Mucosa of descending colon (tissue), 3 donors: ENCODE measurements at regions not wholly inside any gene's neighbourhood (a gene's known extent, or its start where the extent isn't known, plus 50 kb on each side); places are given as distances from the start of the nearest gene placed in this dataset.
A peak's percentile ranks its signal among the peaks of the same experiment; 100 is the strongest.

Source experiments
- ATAC-seq: fragments of 200-7000 bp; cut with Tn5 transposase; one replicate; pipeline ENCODE4 v1.9.1; 2020; ENCODE audit warnings: mild to moderate bottlenecking, moderate library complexity
- DNase-seq, 3 donors: peaks; one replicate each; pipeline ENCODE4 v3.0.0-alpha.2; 2020
- H3K36me3 ChIP-seq: fragments of 200-600 bp; one replicate; pipeline ENCODE4 v1.8.0; 2021; ENCODE audit warnings: low read depth, mild to moderate bottlenecking
- H3K4me1 ChIP-seq: fragments of 200-600 bp; one replicate; pipeline ENCODE4 v1.8.0; 2021; ENCODE audit warnings: low read depth, mild to moderate bottlenecking
- H3K4me3 ChIP-seq: fragments of 200-600 bp; one replicate; pipeline ENCODE4 v1.8.0; 2021; ENCODE audit warnings: mild to moderate bottlenecking
- H3K9me3 ChIP-seq: fragments of 200-600 bp; one replicate; pipeline ENCODE4 v1.8.0; 2021; ENCODE audit warnings: mild to moderate bottlenecking
- CTCF ChIP-seq: fragments of 200-600 bp; IDR thresholded peaks from one replicate; pipeline ENCODE4 v1.8.0; 2022; ENCODE audit warnings: antibody characterized with exemption, mild to moderate bottlenecking
- intact Hi-C, 2 donors: fragments of 100-400 bp; cut with DNase I in 1 of 2; cut with micrococcal nuclease in 1 of 2; formaldehyde crosslinking; loops; one replicate each; pipeline versions ENCODE4 v1.11.0 to v1.11.1; 2022; cut with DNase I, micrococcal nuclease
- donor health status: DM: no; HTN: no; CAD: no; lungs with moderate emphysema.
- donor health status: DM: no; HTN: no; CAD: no.
- donor health status: DM: no; HTN: yes; CAD: no.

GRCh38 chr14:101284711-101285110, 276.6 kb upstream of the DIO3 start:
- no peak for ATAC-seq
- intact Hi-C loops, result no loop called here
- Histone ChIP-seq H3K36me3 (no peaks in the 10 kb centered on the region), H3K4me3 (no peak overlapping the region), H3K9me3 (no peaks in the 10 kb centered on the region), H3K4me1 (peaks cover 8% of the 10 kb centered on the region)
- DNase-seq, result no peak
- no peak for TF ChIP-seq CTCF

GRCh38 chr14:101286271-101287018, 274.9 kb upstream of the DIO3 start:
- TF ChIP-seq CTCF, result no peak
- no peaks in the 10 kb centered on the region for H3K36me3 ChIP-seq
- no peaks in the 10 kb centered on the region for H3K9me3 ChIP-seq
- H3K4me1 ChIP-seq, result peaks cover 8% of the 10 kb centered on the region
- peak in 1 of 3 donors; percentile 35 for DNase-seq
- no peak overlapping the region for H3K4me3 ChIP-seq
- peak; percentile 37 for ATAC-seq
- intact Hi-C loops, result no loop called here

DNA sequence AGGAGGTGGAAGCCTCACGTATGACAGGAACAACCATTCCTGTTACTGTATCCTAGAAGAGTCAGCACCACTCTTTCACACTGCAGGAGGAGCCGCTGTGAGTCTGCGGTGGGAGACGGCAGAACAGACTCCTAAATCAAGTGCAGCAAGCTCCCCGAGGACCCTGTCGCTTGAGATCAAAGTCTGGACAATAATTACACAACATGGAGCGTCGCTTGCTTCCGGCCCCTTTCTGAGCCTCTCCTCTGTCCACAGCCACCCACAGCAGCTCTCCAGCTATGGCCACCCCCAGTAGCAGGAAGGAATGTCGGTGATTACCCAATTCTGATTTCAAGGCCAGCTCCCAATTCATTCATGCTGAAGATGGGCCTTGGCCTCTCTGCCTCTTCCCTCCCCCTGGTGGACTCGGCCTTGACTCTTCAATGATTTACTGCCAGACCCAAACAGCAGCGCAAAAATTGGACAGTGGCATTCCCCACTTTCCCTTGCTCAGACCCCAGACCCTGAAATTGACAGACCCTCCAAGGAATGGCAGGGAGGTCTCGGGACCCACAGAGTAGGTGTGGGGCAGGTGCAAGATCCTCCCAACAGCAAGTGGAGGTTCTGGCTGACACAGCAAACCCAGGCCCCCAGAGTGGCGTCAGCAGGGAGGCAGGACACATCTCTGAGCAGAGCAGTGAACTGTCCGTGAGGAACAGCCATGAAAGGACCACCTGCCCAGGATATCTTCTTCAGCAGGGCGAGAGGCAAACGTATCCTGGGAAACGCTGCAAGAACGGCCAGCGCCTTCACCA, 272.7 kb upstream of the DIO3 start:
- Histone ChIP-seq H3K9me3 (no peaks in the 10 kb centered on the region), H3K36me3 (no peaks in the 10 kb centered on the region), H3K4me1 (peaks cover 8% of the 10 kb centered on the region), H3K4me3 (no peak overlapping the region)
- ATAC-seq, result no peak
- DNase-seq, result no peak
- intact Hi-C loops, result no loop called here
- no peak for TF ChIP-seq CTCF

DNA sequence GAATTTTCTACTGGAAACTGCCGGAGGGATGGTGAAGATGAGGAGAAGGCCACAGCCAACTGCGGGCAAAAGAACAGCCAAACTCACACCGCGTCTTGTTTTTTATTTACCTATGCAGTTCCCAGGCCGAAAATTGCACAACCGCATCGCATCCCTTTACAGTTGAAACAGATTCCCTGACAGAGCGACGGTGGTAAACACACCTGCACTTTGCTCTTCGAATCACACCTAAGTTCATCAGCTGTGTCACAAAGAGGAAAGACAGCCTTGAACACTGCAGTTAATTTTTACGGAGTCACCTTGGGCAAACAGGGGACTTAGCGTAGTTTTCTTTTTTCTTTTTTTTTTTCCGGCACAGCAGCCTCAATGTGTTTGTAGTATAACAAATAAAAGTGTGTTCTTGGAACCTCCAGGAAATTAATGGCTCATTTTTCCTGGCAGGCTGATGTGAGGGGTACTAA, 272.0 kb upstream of the DIO3 start:
- ATAC-seq (peak; percentile 86), DNase-seq (peak in 2 of 3 donors; percentile 46 to 62)
- intact Hi-C loops, result no loop called here

GRCh38 chr14:101289911-101290310, 271.4 kb upstream of the DIO3 start:
- no peaks in the 10 kb centered on the region for H3K9me3 ChIP-seq
- intact Hi-C loops, result no loop called here

More for the DNA sequence above, 272.0 kb upstream of the DIO3 start:
- Histone ChIP-seq H3K4me1 (peaks cover 8% of the 10 kb centered on the region), H3K4me3 (no peak overlapping the region), H3K36me3 (no peaks in the 10 kb centered on the region), H3K9me3 (no peaks in the 10 kb centered on the region)
- TF ChIP-seq CTCF, result no peak

More at GRCh38 chr14:101289911-101290310, 271.4 kb upstream of the DIO3 start:
- no peak overlapping the region for H3K4me3 ChIP-seq
- no peaks in the 10 kb centered on the region for H3K36me3 ChIP-seq
- TF ChIP-seq CTCF, result no peak
- no peak for DNase-seq
- no peak for ATAC-seq
- H3K4me1 ChIP-seq, result peaks cover 8% of the 10 kb centered on the region
